CD4-positive, alpha-beta T cell treated with Interleukin-17A for 1 hour (primary cell): ENCODE measurements at regions not wholly inside any gene's neighbourhood (a gene's known extent, or its start where the extent isn't known, plus 50 kb on each side); places are given as distances from the start of the nearest gene placed in this dataset.
"Not testable (repeated sequence)": the region's sequence is repeated elsewhere in the genome, so short reads cannot be mapped to it uniquely, and the experiment has no call there.

Experiments used
- DNase-seq: peaks from one replicate; pipeline ENCODE4 v3.0.0-alpha.2; 2020

DNA sequence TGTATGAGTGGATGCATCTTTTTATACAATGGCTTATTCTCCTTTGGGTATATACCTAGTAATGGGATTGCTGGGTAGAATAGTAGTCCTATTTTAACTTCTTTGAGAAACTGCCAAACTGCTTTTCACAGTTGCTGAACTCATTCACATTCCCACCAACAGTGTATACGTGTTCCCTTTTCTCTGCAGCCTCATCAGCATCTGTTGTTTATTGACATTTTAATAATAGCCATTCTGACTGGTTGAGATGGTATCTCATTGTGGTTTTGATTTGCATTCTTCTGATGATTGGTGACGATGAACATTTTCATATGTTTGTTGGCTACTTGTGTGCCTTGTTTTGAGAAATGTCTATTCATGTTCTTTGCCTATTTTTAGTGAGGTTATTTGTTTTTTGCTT lies 687.0 kb upstream of the EPHA5 start:
- no peak for DNase-seq

DNA sequence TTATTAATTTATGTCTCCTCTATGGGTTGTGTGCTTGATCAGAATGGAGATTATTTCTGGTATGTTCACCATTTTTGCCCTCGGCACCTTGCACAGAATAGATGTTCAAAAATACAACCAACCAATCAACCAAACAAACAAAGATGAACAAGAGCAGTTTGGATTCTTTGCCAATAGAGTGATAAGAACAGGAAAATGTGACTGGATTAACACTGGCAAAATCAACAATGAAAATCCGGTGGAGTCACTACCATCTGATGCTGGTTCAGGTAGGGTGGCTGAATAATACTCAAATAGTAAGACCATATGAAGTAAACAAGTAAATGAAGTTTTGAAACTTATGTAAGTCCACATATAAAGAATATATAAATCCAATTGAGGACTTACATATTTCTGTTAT lies 685.0 kb upstream of the EPHA5 start:
- DNase-seq, result no peak

DNA sequence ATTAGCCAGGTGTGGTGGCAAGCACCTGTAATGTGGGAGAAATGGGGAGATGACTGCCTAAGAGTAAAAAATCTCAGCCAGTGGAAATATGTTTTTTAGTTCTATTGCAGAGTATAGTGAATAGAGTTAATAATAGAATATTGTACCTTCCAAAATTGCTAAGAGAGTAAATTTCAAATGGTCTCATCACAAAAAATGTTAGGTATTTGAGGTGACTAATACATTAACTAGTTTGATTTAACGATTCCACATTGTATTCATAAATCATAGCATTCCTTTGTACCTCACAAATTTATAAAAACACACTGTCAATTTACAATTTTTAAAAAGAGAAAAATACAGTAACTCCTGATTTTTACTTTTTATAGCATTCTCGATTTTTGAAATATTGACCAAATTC lies 681.5 kb upstream of the EPHA5 start:
- no peak for DNase-seq

DNA sequence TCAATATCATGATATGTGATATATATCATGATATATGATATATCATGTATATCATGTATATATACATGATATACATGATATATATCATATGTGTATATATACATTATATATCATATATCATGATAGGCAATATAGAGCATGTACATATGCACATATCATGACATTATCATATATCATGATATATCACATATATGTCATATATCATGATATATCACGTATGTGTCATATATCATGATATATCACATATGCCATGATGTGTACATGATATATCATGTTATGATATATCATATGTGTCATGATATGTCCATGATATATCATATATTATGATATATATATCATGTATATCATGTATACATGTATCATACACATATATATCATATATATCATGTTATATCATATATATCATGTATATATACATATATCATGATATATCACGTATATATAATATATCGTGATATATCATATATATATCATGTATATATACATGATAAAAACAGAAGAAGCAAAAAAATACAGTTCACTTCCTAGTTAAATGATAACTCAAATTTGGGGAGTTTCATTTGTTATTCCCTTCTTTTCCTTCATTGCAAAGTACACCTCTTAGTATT lies 670.1 kb upstream of the EPHA5 start:
- DNase-seq, result no peak

DNA sequence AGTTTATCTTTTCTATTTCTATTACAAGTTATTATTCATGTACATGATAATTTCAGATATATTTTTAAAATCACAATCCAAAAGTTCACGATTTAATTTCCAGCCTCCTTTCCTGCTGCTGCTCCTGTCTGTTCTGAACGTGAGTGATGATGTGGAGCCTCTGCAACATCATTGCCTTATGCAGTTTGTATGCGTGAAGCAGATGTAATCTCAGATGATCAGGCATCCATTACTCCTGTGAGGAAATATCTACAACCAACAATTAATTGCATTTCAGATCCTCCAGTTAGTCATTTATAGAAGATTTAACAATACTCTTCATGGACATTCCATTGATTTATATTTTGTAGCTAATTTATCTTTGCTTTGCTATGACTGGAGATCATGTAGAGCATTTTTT lies 668.7 kb upstream of the EPHA5 start:
- no peak for DNase-seq

DNA sequence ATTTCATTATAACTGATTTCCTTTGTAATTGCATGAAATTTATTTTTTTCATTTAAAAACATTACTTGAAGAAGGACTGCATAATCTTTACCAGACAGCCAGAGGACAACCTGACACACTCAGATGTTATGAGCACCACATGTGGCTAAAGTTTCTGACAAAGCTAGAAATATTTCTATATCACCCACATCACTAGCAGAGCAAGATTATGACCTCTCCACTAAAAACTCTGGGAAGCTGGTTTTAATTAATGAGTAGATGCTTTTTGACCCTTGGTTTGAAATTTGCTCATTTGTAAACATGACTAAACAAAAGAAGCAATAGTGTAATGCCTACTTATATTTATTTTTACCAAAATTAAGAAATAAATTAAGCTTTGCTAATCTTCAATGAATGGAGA lies 661.5 kb upstream of the EPHA5 start:
- no peak for DNase-seq

DNA sequence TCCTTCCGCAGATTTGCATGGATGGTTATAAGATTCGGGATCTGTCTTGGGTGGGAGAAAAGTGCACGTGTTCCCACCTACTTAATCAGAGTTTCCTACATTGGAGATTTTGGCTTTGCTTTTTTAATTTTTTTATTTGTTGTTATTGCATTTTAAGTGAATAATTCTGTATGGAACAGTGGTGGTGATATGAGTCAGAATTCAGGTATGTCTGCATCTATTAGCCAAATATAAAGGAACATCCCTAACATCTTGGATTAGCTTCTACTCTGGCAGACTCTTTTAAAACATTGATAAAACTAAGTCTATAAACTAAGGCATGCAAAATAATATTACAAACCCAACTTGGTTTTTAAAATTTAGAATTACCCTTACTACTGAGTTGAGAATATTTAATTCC lies 659.8 kb upstream of the EPHA5 start:
- DNase-seq, result no peak

DNA sequence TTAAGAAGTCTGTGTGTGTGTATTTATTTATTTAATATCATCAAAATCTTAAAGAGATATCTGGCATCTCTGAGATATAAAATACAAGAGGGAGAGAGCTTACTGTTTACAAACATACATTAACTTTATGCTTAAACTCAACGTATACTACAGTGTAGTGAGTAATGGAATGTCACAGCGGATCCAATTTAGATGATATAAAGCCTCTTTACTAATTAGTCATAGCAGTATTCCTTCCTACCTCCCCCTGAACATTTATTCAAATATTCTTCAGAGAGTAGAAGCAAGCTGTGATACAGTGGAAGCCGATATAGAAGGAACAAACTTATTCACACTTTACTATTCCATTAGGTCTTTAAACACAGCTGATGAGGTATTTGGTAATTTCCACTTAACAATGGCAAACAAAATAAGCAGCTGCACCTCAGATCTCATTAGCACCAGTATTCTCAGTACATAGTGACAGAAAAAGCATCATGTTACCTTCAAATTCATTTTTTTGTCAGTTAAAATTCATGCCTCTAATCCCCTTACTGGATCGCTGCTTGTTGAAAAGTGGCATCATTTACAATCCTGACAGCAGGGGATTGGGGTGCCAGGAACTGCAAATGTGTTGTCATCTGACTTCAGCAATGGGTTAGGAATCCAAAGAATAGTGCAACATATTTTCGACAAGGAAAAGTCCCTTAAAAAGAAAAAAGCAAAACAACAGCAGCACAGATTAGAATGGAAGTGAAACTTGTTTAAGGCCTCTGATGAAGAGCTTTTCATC lies 658.7 kb upstream of the EPHA5 start:
- DNase-seq, result no peak

DNA sequence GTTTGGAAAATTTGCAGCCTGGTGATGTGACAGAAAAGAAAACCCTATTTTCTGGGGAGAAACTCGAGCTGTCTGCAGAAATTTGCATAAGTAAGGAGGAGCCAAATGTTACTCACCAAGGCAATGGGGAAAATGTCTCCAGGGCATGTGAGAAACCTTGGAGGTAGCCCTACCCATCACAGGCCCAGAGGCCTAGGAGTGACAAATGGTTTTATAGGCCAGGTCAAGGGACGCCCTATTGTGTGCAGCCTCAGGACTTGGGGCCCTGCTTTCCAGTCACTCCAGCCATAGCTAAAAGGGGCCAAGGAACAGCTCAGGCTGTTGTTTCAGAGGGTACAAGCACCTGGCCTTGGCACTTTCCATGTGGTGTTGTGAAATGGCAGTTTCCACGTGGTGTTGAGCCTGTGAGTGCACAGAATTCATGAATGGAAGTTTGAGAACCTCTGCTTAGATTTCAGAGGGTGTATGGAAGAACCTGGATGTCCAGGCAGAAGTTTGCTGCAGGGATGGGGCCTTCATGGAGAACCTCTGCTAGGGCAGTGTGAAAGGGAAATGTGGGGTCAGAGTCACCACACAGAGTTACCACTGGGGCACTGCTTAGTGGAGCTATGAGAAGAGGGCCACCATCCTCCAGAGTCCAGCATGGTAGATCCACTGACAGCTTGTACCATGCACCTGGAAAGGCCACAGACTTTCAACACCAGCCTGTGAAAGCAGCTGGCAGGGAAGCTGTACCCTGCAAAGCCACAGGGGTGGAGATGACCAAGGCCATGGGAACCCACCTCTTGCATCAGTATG lies 637.6 kb upstream of the EPHA5 start:
- DNase-seq, result no peak

DNA sequence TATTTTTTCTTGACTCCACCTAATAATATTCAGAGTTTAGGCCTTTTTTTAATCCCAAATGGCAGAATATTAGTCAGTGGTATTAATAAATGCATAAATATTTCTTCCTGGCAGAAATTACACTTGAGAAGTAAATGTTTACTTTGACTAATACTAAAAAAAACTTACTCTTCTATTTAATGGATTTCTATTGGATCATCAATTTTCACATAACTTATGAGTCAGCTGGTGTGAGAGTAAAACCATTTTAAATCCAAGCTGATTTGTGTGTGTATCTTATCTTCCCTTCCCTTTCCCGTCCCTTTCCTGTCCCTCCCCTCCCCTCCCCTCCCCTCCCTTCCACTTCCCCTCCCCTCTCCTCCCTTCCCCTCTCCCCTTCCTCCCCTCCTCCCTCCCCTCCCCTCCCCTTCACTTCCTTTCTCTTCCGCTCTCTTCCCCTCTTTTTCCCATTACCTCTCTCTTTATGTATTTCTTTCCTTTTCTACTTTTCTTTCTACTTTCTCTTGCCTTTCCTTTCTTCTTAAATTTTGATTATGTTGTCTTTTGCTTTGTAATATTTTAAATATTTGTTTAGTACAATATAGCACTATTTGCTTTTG lies 630.1 kb upstream of the EPHA5 start:
- DNase-seq, result no peak

DNA sequence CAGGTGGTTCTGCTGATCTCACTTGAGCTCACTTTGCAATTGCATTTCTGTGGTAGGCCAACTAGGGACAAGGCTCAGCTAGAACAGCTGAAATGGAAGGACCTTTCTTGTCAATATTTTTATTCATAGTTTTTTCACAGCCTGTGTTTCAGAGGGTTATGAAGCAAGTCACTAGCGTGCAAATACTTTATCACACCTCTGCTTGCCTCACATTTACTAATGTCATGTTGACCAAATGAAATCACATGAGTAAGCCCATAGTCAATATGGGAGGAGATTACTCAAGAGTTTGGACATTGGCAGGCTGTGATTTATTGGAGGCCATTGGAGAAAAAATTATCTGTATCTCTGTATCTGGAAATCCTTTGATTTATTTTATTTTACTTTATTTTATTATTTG lies 628.3 kb upstream of the EPHA5 start:
- DNase-seq, result no peak

DNA sequence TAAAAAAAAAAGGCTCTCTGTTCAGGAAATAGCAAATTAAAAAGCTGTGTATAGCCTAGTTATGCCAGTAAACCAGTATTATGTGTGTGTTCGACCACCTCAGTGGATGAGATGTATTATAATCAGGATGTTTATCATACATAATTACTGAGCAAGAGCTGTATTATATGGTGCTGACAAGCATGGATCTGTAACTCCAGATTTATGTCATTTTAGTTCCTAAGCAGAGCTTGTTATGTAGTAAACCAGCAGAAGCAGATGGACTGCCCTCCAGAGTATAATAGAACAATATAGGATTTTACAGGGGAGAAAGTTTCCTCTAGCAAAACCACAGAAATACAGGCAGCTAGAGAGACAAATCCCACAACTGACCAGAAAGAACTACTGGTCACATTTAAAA lies 627.4 kb upstream of the EPHA5 start:
- DNase-seq, result no peak

DNA sequence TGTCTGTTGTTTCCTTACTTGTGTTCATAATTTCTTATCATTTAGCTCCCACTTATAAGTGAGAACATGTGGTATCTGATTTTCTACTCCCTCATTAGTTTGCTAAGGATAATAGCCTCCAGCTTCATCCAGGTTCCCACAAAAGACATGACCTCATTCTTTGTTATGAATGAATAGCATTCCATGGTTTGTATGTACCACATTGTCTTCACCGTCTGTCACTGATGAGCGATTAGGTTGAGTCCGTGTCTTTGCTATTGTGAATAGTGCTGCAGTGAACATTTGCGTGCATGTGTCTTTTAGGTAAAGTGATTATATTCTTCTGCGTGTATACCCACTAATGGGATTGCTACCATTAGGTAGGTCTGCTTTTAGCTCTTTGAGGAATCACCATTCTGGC lies 624.3 kb upstream of the EPHA5 start:
- no peak for DNase-seq

DNA sequence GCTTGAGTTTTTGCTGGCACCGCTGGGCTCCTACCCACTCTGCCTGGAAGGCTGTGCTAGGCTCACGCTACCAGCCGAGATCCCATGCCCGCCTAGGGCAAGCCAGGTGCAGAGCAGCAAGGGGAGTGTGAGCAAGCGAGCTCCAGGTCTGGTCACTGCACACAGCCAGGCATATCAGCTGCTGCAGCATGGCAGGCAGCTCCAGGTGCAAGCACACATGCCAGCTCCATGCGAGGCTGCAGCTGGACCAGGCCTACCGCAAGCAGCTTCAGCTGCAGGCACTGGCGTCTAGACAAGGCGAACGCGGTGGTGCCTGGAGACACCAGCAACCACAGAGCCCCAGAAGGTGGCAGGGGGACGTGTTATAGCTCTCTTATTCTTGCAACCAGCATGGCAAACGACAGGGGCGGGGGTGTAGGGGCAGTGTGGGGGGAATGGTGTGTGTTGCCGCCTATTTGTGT lies 614.7 kb upstream of the EPHA5 start:
- DNase-seq, result no peak

DNA sequence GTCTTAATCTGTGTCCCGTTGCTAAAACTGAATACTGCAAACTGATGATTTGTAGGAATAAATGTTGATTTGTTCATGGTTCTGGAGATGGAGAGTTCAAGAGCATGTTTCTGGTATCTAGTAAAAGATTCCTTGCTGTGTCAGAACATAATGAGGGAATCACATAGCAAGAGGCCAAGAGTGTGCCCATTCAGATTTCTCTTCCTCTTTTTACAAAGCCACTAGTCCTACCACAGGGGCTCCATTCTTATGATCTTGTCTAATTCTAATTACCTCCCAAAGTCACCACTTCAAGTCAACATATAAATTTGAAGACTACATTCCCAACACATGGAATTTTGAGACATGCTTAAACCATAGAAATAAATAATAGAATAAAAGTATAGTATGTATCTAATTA lies 608.8 kb upstream of the EPHA5 start:
- DNase-seq, result no peak

DNA sequence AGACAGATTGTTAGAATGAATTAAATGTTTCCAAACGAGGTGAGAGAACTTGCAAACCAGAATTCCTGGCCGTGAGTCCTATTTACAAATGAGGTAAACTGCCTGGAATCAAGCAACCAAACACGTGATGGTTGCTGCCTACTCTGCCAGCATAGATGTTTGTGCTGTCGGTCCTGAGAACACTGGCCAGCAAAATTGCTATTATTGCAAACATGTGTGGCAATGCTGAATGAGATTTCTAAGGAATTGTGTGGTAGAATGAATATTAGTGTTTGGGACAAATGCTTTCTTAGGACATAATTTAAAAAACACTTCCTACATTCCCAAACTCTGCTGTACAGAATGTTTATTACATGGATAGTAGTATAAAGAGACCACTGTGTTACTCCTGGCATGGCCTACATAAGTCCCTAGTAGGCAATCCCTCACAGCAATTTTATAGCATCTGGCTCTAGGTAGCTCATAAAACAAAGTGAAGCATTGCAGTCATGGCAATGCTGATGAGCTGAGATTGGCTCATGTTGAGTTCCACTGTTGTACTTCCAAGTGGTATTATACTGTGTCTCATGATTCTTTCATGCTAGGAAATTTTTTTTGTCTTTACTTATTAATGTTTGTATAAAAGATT lies 605.2 kb upstream of the EPHA5 start:
- DNase-seq, result no peak

DNA sequence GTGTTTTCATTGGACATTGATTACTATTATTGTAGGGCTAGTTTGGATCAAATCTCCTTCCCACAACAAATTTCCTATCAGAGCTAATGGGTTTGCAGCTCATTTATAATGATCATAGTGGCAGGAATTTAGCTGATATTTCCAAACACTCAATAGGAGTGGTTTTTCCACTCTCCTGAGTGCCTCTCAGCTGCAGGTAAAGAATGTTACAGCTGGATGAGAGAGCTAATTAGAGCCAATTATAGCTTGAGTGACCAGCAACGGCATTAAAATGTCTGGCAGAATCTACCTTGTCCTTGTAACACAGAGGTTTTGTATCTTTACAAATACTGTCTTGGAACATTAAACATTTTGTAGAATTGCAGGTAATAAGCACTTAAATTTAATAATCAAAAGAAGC lies 602.8 kb upstream of the EPHA5 start:
- no peak for DNase-seq

DNA sequence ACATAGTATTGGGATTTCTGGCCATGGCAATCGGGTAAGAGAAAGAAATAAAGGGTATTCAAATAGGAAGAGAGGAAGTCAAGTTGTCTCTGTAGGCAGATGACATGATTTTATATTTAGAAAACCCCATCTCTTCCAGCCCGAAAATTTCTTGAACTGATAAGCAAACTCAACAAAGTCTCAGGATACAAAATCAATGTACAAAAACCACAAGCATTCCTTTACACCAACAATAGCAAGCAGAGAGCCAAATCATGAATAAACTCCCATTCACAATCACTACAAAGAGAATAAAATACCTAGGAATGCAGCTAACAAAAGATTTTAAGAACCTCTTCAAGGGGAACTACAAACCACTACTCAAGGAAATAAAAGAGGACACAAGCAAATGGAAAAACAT lies 600.1 kb upstream of the EPHA5 start:
- DNase-seq, result not testable (repeated sequence)

DNA sequence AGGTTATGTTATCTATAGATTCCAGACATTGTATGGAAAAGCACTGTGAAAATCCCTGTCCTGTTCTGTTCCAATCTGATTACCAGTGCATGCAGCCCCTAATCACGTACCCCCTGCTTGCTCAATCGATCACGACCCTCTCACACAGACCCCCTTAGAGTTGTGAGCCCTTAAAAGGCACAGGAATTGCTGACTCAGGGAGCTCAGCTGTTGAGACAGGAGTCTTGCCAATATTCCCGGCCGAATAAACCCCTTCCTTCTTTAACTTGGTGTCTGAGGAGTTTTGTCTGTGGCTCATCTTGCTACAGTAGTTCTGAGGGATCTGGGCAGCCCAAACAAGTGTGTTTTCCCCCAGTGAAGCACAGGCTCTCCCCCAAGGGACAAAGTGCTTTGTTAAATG lies 596.3 kb upstream of the EPHA5 start:
- DNase-seq, result not testable (repeated sequence)

DNA sequence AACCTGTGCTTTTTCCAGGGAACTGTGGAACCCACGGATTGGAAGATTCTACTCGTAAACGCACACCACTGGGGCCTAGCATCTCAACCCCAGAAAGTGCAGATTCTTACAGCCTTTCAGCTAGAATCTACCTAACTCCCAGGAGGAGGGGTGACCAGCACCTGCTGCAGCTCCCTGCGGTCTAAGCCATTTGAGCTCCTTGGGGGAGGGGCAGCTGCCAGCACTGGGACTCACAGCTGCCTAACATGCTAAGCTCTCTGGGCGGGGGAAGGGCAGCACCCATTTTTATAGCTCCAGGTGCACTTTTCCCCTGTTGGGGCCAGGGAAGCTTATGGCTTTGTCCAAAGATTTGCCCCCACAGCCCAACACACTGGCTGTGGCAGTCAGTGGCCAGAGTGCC lies 595.7 kb upstream of the EPHA5 start:
- no peak for DNase-seq

DNA sequence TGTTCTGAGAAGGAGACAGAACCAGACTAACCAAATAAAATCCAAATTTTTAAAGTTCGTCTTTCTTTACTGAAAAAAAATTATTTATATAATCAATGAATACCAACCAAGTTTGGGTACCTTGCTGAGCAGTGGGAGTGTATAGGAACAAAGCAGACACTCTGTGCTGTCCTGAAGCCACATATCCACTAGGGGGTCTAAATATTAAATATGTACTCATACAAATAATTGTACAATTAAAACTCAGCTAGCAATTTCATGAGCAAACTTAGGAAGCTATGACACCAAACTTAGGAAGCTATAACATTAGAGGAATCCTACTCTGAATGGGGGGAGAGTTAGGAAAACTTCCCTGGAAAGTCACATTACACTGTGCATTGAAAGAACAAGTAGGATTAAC lies 582.0 kb upstream of the EPHA5 start:
- no peak for DNase-seq

DNA sequence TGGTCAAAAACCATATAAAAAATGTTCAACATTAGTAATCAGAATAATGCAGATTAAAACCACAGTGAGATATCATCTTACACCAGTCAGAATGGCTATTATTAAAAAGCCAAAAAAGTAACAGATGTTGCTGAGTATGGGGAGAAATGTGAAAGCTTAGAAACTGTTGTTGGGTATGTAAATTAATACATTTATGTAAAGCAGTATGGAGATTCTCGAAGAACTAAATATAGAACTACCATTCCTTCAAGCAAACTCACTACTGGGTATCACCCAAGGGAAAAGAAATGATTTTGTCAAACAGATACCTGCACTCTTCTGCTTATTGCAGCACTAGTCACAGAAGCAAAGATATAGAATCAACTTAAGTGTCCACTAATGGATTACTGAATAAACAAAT lies 576.4 kb upstream of the EPHA5 start:
- DNase-seq, result no peak

DNA sequence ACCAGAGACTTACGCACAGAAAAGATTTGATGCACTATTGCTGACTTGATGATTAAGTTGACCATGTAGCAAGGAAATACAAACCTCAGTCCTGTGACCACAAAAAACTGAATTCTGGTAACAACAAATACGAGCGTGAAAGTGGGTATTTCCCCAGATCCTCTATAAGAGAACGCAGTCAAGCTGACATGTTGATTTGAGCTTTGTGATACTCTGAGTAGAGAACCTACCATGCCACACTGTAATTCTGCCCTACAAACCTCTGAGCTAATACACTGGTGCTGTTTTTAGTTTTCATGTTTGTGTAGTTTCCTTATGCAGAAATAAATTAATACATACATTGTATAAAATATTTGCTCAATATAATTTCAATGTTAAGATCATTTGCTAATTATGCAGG lies 565.6 kb upstream of the EPHA5 start:
- DNase-seq, result no peak
